A204.1 (cell line): ENCODE measurements at regions not wholly inside any gene's neighbourhood (a gene's known extent, or its start where the extent isn't known, plus 50 kb on each side); places are given as distances from the start of the nearest gene placed in this dataset.
"Not testable (repeated sequence)": the region's sequence is repeated elsewhere in the genome, so short reads cannot be mapped to it uniquely, and the experiment has no call there.

Experiments used
- FAIRE-seq: peaks from 2 replicates; lab custom pipeline; 2012; peaks lifted over from hg19 to GRCh38; lab: Jason Lieb, UNC

- FAIRE-seq: no peak
Measured at GRCh38 chr3:24687671-24688070, 193.0 kb upstream of the THRB start.

- FAIRE-seq: no peak
Measured at GRCh38 chr3:24688446-24689148, 193.9 kb upstream of the THRB start.

- no peak for FAIRE-seq
Measured at GRCh38 chr3:24689353-24689752, 194.7 kb upstream of the THRB start.

GRCh38 chr3:24690777-24691176 lies 196.1 kb upstream of the THRB start:
- no peak for FAIRE-seq

- not testable (repeated sequence) for FAIRE-seq
Measured at GRCh38 chr3:24699078-24699477, 204.4 kb upstream of the THRB start.

GRCh38 chr3:24704496-24704895 lies 209.8 kb upstream of the THRB start:
- FAIRE-seq: no peak

- no peak for FAIRE-seq
Measured at GRCh38 chr3:24707936-24708335, 213.3 kb upstream of the THRB start.

GRCh38 chr3:24709956-24710355 lies 215.3 kb upstream of the THRB start:
- no peak for FAIRE-seq

GRCh38 chr3:24713516-24713915 lies 218.9 kb upstream of the THRB start:
- no peak for FAIRE-seq

GRCh38 chr3:24714436-24714835 lies 219.8 kb upstream of the THRB start:
- no peak for FAIRE-seq

GRCh38 chr3:24715171-24715792 lies 220.6 kb upstream of the THRB start:
- no peak for FAIRE-seq

- no peak for FAIRE-seq
Measured at GRCh38 chr3:24722087-24722486, 227.4 kb upstream of the THRB start.

GRCh38 chr3:24725514-24726255 lies 231.0 kb upstream of the THRB start:
- FAIRE-seq: no peak

- FAIRE-seq: no peak
Measured at GRCh38 chr3:24726423-24726822, 231.8 kb upstream of the THRB start.

- FAIRE-seq: no peak
Measured at GRCh38 chr3:24730173-24730572, 235.5 kb upstream of the THRB start.

GRCh38 chr3:24734019-24734418 lies 239.4 kb upstream of the THRB start:
- no peak for FAIRE-seq

GRCh38 chr3:24736701-24737100 lies 242.1 kb upstream of the THRB start:
- no peak for FAIRE-seq

GRCh38 chr3:24740326-24740725 lies 245.7 kb upstream of the THRB start:
- no peak for FAIRE-seq

- no peak for FAIRE-seq
Measured at GRCh38 chr3:24741506-24741905, 246.9 kb upstream of the THRB start.

- no peak for FAIRE-seq
Measured at GRCh38 chr3:24748520-24748919, 253.9 kb upstream of the THRB start.

- no peak for FAIRE-seq
Measured at GRCh38 chr3:24751020-24751419, 256.4 kb upstream of the THRB start.

- no peak for FAIRE-seq
Measured at GRCh38 chr3:24756101-24756888, 261.6 kb upstream of the THRB start.

GRCh38 chr3:24763393-24763792 lies 268.7 kb upstream of the THRB start:
- no peak for FAIRE-seq
